CD4-positive, alpha-beta T cell (primary cell): ENCODE measurements at regions not wholly inside any gene's neighbourhood (a gene's known extent, or its start where the extent isn't known, plus 50 kb on each side); places are given as distances from the start of the nearest gene placed in this dataset.

ENCODE experiments used
- ATAC-seq: fragments of 200-7000 bp; cut with Tn5 transposase; one replicate; pipeline ENCODE4 v1.10.0; 2022; ENCODE audit warnings: mild to moderate bottlenecking; ENCODE audit not compliant: poor library complexity
- CTCF ChIA-PET: fragments of 350-600 bp; sonication (Branson Sonifier 250); formaldehyde crosslinking; loops from one replicate; lab custom pipeline; 2021; ENCODE audit warnings: antibody characterized with exemption, inconsistent platforms; lab: Charles Lee
- POLR2A ChIA-PET: fragments of 350-600 bp; sonication (Branson Sonifier 250); formaldehyde crosslinking; loops from one replicate; lab custom pipeline; 2021; ENCODE audit warnings: antibody characterized with exemption, inconsistent platforms; lab: Charles Lee
- DNase-seq, 14 experiments: peaks; one replicate each; pipeline ENCODE4 v3.0.0-alpha.2; 2013 to 2020; ENCODE audit warnings: mixed read lengths in 2 of 14
- H3K27ac ChIP-seq, 2 donors: one replicate each; pipeline versions ENCODE4 v1.5.1 to v1.7.0; 2013; ENCODE audit warnings: low read length in 2 of 2, low read depth in 1 of 2, mild to moderate bottlenecking in 1 of 2
- H3K27me3 ChIP-seq, 2 experiments: 1 replicate in 1 of 2; 2 replicates in 1 of 2; pipeline versions ENCODE4 v1.6.1 to v1.7.0; 2013; ENCODE audit warnings: low read length in 2 of 2, control low read depth in 1 of 2, mild to moderate bottlenecking in 1 of 2, moderate library complexity in 1 of 2; ENCODE audit not compliant: insufficient read depth in 2 of 2, control insufficient read depth in 1 of 2
- H3K36me3 ChIP-seq: one replicate; pipeline ENCODE4 v1.6.1; 2013; ENCODE audit warnings: low read length, control low read depth; ENCODE audit not compliant: insufficient read depth
- H3K4me1 ChIP-seq: one replicate; pipeline ENCODE4 v1.6.1; 2013; ENCODE audit warnings: low read length, control low read depth; ENCODE audit not compliant: insufficient read depth
- H3K4me3 ChIP-seq: one replicate; pipeline ENCODE4 v1.5.1; 2013; ENCODE audit warnings: mild to moderate bottlenecking, low read length, moderate library complexity
- H3K9me3 ChIP-seq, 2 experiments: 1 replicate in 1 of 2; 2 replicates in 1 of 2; pipeline versions ENCODE4 v1.6.1 to v1.7.0; 2013; ENCODE audit warnings: low read length in 2 of 2, mild to moderate bottlenecking in 2 of 2, control low read depth in 1 of 2, moderate library complexity in 1 of 2; ENCODE audit not compliant: control insufficient read depth in 1 of 2, insufficient read depth in 1 of 2
- H3K27ac Mint-ChIP-seq: one replicate; pipeline ENCODE4 v1.8.0; 2020; ENCODE audit warnings: mixed read lengths
- H3K27me3 Mint-ChIP-seq: one replicate; pipeline ENCODE4 v1.8.0; 2021; ENCODE audit warnings: mixed read lengths
- H3K36me3 Mint-ChIP-seq: one replicate; pipeline ENCODE4 v1.8.0; 2021; ENCODE audit warnings: low read depth, mixed read lengths
- H3K4me1 Mint-ChIP-seq: one replicate; pipeline ENCODE4 v1.8.0; 2021; ENCODE audit warnings: low read depth, mixed read lengths
- H3K4me3 Mint-ChIP-seq: one replicate; pipeline ENCODE4 v1.8.0; 2020; ENCODE audit warnings: mild to moderate bottlenecking, mixed read lengths
- H3K9me3 Mint-ChIP-seq: one replicate; pipeline ENCODE4 v1.8.0; 2020; ENCODE audit warnings: mixed read lengths
- intact Hi-C, 2 experiments: fragments of 100-400 bp; cut with DNase I in 1 of 2; cut with micrococcal nuclease in 1 of 2; formaldehyde crosslinking; loops; one replicate each; pipeline versions ENCODE4 v1.15.1 to v1.9.0; 2023 to 2025; cut with DNase I, micrococcal nuclease
- TF ChIP-seq, protein P1 (sequence below): fragments of 200-600 bp; IDR thresholded peaks from one replicate; pipeline ENCODE4 v1.8.0; 2022; ENCODE audit warnings: antibody characterized with exemption, mild to moderate bottlenecking

GRCh38 chrX:45540181-45540580, 339.5 kb upstream of the DIPK2B start:
- Histone ChIP-seq H3K27ac (no peak overlapping the region), H3K9me3 (peaks cover 0 to under 1% of the 10 kb centered on the region in 2 experiments), H3K4me3 (no peak overlapping the region), H3K36me3 (no peaks in the 10 kb centered on the region), H3K4me1 (no peaks in the 10 kb centered on the region), H3K27me3 (no peaks in the 10 kb centered on the region)
- no peaks in the 10 kb centered on the region for H3K27me3 Mint-ChIP-seq
- ATAC-seq (no peak), DNase-seq (no peak)
- no peaks in the 10 kb centered on the region for H3K4me1 Mint-ChIP-seq
- no peaks in the 10 kb centered on the region for H3K9me3 Mint-ChIP-seq
- TF ChIP-seq, protein P1, sequence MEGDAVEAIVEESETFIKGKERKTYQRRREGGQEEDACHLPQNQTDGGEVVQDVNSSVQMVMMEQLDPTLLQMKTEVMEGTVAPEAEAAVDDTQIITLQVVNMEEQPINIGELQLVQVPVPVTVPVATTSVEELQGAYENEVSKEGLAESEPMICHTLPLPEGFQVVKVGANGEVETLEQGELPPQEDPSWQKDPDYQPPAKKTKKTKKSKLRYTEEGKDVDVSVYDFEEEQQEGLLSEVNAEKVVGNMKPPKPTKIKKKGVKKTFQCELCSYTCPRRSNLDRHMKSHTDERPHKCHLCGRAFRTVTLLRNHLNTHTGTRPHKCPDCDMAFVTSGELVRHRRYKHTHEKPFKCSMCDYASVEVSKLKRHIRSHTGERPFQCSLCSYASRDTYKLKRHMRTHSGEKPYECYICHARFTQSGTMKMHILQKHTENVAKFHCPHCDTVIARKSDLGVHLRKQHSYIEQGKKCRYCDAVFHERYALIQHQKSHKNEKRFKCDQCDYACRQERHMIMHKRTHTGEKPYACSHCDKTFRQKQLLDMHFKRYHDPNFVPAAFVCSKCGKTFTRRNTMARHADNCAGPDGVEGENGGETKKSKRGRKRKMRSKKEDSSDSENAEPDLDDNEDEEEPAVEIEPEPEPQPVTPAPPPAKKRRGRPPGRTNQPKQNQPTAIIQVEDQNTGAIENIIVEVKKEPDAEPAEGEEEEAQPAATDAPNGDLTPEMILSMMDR, result no peak
- H3K27ac Mint-ChIP-seq, result no peak overlapping the region
- CTCF ChIA-PET, result no interaction called here
- intact Hi-C loops, result no loop called here
- POLR2A ChIA-PET, result no interaction called here
- H3K36me3 Mint-ChIP-seq, result no peaks in the 10 kb centered on the region
- H3K4me3 Mint-ChIP-seq, result no peak overlapping the region

GRCh38 chrX:45537936-45538335, 337.3 kb upstream of the DIPK2B start:
- H3K4me1 ChIP-seq, result no peaks in the 10 kb centered on the region
- intact Hi-C loops, result no loop called here
- CTCF ChIA-PET, result no interaction called here
- no peaks in the 10 kb centered on the region for H3K36me3 Mint-ChIP-seq
- H3K9me3 ChIP-seq, result no peaks in the 10 kb centered on the region
- DNase-seq, result no peak
- no peak overlapping the region for H3K27ac Mint-ChIP-seq
- no peaks in the 10 kb centered on the region for H3K9me3 Mint-ChIP-seq
- H3K4me3 Mint-ChIP-seq, result no peak overlapping the region
- TF ChIP-seq, protein P1, result no peak
- no peak overlapping the region for H3K27ac ChIP-seq
- POLR2A ChIA-PET, result no interaction called here
- ATAC-seq, result no peak
- no peaks in the 10 kb centered on the region for H3K36me3 ChIP-seq
- no peaks in the 10 kb centered on the region for H3K27me3 ChIP-seq
- H3K27me3 Mint-ChIP-seq, result no peaks in the 10 kb centered on the region
- H3K4me3 ChIP-seq, result no peak overlapping the region
- no peaks in the 10 kb centered on the region for H3K4me1 Mint-ChIP-seq

DNA sequence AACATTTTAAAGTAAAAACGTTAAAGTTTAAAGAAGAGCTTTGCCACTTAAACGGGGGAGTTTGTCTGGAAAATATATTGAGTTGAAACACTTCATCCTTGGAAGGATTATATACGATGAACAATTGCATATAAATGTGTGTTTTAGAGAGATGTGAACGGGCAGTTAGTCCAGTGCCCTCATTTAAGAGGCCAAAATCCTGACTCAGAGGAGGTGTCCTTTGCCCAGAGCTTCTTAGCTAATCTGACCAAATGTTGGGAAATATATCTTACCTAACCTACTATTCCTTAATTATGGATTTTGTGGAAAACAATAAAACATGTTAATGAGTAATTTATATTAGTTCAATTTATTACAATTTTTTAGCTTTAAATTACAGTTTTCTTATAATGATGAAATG, 327.2 kb upstream of the DIPK2B start:
- Mint-ChIP-seq H3K27ac (no peak overlapping the region), H3K9me3 (no peaks in the 10 kb centered on the region), H3K4me3 (no peak overlapping the region), H3K36me3 (no peaks in the 10 kb centered on the region), H3K27me3 (peaks cover 5% of the 10 kb centered on the region), H3K4me1 (no peaks in the 10 kb centered on the region)
- ATAC-seq (no peak), DNase-seq (no peak)
- ChIA-PET CTCF (no interaction called here), POLR2A (no interaction called here)
- TF ChIP-seq, protein P1, result no peak
- Histone ChIP-seq H3K4me1 (no peaks in the 10 kb centered on the region), H3K9me3 (no peaks in the 10 kb centered on the region), H3K36me3 (no peaks in the 10 kb centered on the region), H3K27ac (no peak overlapping the region), H3K27me3 (no peaks in the 10 kb centered on the region), H3K4me3 (no peak overlapping the region)
- intact Hi-C loops, result no loop called here
